ENCODE measurements at regions not wholly inside any gene's neighbourhood (a gene's known extent, or its start where the extent isn't known, plus 50 kb on each side); places are given as distances from the start of the nearest gene placed in this dataset.

GRCh38 chr2:59570818-59571217, 982.6 kb downstream of the BCL11A start:
- no peaks in the 10 kb centered on the region for H3K79me2 ChIP-seq (ENCODE audit: insufficient read depth, low read length)
- no peak overlapping the region for H3K4me2 ChIP-seq (ENCODE audit: insufficient read depth, low read length)
- DNase-seq (ENCODE audit: insufficient read length, low spot score, missing footprints) = no peak
- H3K27ac ChIP-seq (ENCODE audit: low read depth, low read length) = no peak overlapping the region
- no peaks in the 10 kb centered on the region for H3K4me1 ChIP-seq (ENCODE audit: insufficient read depth, low read length)
- no peaks in the 10 kb centered on the region for H3K9me3 ChIP-seq (ENCODE audit: low read depth, low read length)
- TF ChIP-seq, protein P1, sequence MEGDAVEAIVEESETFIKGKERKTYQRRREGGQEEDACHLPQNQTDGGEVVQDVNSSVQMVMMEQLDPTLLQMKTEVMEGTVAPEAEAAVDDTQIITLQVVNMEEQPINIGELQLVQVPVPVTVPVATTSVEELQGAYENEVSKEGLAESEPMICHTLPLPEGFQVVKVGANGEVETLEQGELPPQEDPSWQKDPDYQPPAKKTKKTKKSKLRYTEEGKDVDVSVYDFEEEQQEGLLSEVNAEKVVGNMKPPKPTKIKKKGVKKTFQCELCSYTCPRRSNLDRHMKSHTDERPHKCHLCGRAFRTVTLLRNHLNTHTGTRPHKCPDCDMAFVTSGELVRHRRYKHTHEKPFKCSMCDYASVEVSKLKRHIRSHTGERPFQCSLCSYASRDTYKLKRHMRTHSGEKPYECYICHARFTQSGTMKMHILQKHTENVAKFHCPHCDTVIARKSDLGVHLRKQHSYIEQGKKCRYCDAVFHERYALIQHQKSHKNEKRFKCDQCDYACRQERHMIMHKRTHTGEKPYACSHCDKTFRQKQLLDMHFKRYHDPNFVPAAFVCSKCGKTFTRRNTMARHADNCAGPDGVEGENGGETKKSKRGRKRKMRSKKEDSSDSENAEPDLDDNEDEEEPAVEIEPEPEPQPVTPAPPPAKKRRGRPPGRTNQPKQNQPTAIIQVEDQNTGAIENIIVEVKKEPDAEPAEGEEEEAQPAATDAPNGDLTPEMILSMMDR (IDR thresholded peaks at IDR 0.05; ENCODE audit: extremely low read depth, low read depth, low read length) = no peak
- no peaks in the 10 kb centered on the region for H3K27me3 ChIP-seq (ENCODE audit: insufficient read depth, low read length)
- H3K4me3 ChIP-seq (ENCODE audit: insufficient read depth, low read length) = no peak overlapping the region
- H3K36me3 ChIP-seq (ENCODE audit: insufficient read depth, low read length) = no peaks in the 10 kb centered on the region
- no peak overlapping the region for H2AFZ ChIP-seq (ENCODE audit: low read length)
- H4K20me1 ChIP-seq (ENCODE audit: insufficient read depth, low read length) = no peaks in the 10 kb centered on the region

DNA sequence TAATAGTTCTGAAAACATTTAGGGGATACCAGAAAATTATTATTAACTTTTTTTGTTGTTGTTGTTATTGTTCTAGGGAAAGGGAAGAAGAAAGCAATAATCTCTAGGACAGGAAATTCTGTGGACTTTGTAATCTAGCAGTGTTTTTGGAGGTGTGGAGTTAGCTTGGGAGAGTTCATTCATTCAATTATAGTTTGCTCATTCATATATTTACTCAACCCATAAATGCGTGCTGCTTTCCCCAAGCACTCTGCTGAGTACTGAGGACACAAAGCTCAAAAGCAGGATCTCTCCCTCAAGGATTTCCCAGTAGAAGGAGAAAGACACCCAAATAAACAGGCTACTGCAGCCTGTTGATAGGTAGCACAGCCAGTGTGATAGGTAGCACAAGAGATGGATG, 984.3 kb downstream of the BCL11A start:
- Histone ChIP-seq H3K79me2 (ENCODE audit: insufficient read depth, low read length) (no peaks in the 10 kb centered on the region), H3K27ac (ENCODE audit: low read depth, low read length) (no peak overlapping the region), H3K27me3 (ENCODE audit: insufficient read depth, low read length) (no peaks in the 10 kb centered on the region), H4K20me1 (ENCODE audit: insufficient read depth, low read length) (no peaks in the 10 kb centered on the region), H3K4me3 (ENCODE audit: insufficient read depth, low read length) (no peak overlapping the region), H3K36me3 (ENCODE audit: insufficient read depth, low read length) (no peaks in the 10 kb centered on the region), H3K4me2 (ENCODE audit: insufficient read depth, low read length) (no peak overlapping the region), H3K9me3 (ENCODE audit: low read depth, low read length) (no peaks in the 10 kb centered on the region), H2AFZ (ENCODE audit: low read length) (no peak overlapping the region), H3K4me1 (ENCODE audit: insufficient read depth, low read length) (no peaks in the 10 kb centered on the region)
- no peak for DNase-seq (ENCODE audit: insufficient read length, low spot score, missing footprints)
- TF ChIP-seq, protein P1 (IDR thresholded peaks at IDR 0.05; ENCODE audit: extremely low read depth, low read depth, low read length) = no peak

- no peak overlapping the region for H3K4me3 ChIP-seq (ENCODE audit: insufficient read depth, low read length)
- H3K4me2 ChIP-seq (ENCODE audit: insufficient read depth, low read length) = no peak overlapping the region
- TF ChIP-seq, protein P1 (IDR thresholded peaks at IDR 0.05; ENCODE audit: extremely low read depth, low read depth, low read length) = no peak
- no peaks in the 10 kb centered on the region for H3K9me3 ChIP-seq (ENCODE audit: low read depth, low read length)
- no peak overlapping the region for H2AFZ ChIP-seq (ENCODE audit: low read length)
- H3K36me3 ChIP-seq (ENCODE audit: insufficient read depth, low read length) = no peaks in the 10 kb centered on the region
- no peaks in the 10 kb centered on the region for H3K27me3 ChIP-seq (ENCODE audit: insufficient read depth, low read length)
- H3K79me2 ChIP-seq (ENCODE audit: insufficient read depth, low read length) = no peaks in the 10 kb centered on the region
- no peaks in the 10 kb centered on the region for H4K20me1 ChIP-seq (ENCODE audit: insufficient read depth, low read length)
- no peak for DNase-seq (ENCODE audit: insufficient read length, low spot score, missing footprints)
- no peaks in the 10 kb centered on the region for H3K4me1 ChIP-seq (ENCODE audit: insufficient read depth, low read length)
- H3K27ac ChIP-seq (ENCODE audit: low read depth, low read length) = no peak overlapping the region
Observed at GRCh38 chr2:59568461-59568860, 985.0 kb downstream of the BCL11A start.

GRCh38 chr2:59567151-59567550, 986.3 kb downstream of the BCL11A start:
- Histone ChIP-seq H3K9me3 (ENCODE audit: low read depth, low read length) (no peaks in the 10 kb centered on the region), H3K27me3 (ENCODE audit: insufficient read depth, low read length) (no peaks in the 10 kb centered on the region), H3K4me1 (ENCODE audit: insufficient read depth, low read length) (no peaks in the 10 kb centered on the region), H2AFZ (ENCODE audit: low read length) (no peak overlapping the region), H3K36me3 (ENCODE audit: insufficient read depth, low read length) (no peaks in the 10 kb centered on the region), H3K79me2 (ENCODE audit: insufficient read depth, low read length) (no peaks in the 10 kb centered on the region), H3K4me2 (ENCODE audit: insufficient read depth, low read length) (no peak overlapping the region), H4K20me1 (ENCODE audit: insufficient read depth, low read length) (no peaks in the 10 kb centered on the region), H3K4me3 (ENCODE audit: insufficient read depth, low read length) (no peak overlapping the region), H3K27ac (ENCODE audit: low read depth, low read length) (no peak overlapping the region)
- DNase-seq (ENCODE audit: insufficient read length, low spot score, missing footprints) = no peak
- TF ChIP-seq, protein P1 (IDR thresholded peaks at IDR 0.05; ENCODE audit: extremely low read depth, low read depth, low read length) = no peak

All from osteoblast (primary cell).